Stimulated activated naive B cell treated with anti-CD40 and anti-IgM and Interleukin-4, amounts not matched to agents 10 μg/mL and 1 μg/mL and 100 μg/mL, for 72 hours (primary cell): ENCODE measurements at regions not wholly inside any gene's neighbourhood (a gene's known extent, or its start where the extent isn't known, plus 50 kb on each side); places are given as distances from the start of the nearest gene placed in this dataset.

ENCODE experiments used
- ATAC-seq, 2 donors: fragments of 150-1000 bp; cut with Tn5 transposase; replicated peaks; 2 replicates each; pipeline ENCODE4 v1.10.0; 2021; ENCODE audit warnings: moderate library complexity in 1 of 2
- DNase-seq: peaks from one replicate; pipeline ENCODE4 v3.0.0; 2021
- H3K27ac Mint-ChIP-seq: one replicate; pipeline ENCODE4 v1.8.0; 2022; ENCODE audit warnings: mild to moderate bottlenecking, mixed read lengths
- H3K27me3 Mint-ChIP-seq, 2 donors: one replicate each; pipeline ENCODE4 v1.8.0; 2022; ENCODE audit warnings: mixed read lengths in 2 of 2
- H3K36me3 Mint-ChIP-seq, 2 donors: one replicate each; pipeline ENCODE4 v1.8.0; 2022; ENCODE audit warnings: mixed read lengths in 2 of 2, mild to moderate bottlenecking in 1 of 2
- H3K4me1 Mint-ChIP-seq, 2 donors: one replicate each; pipeline ENCODE4 v1.8.0; 2022; ENCODE audit warnings: mixed read lengths in 2 of 2, mild to moderate bottlenecking in 1 of 2
- H3K4me3 Mint-ChIP-seq, 2 donors: one replicate each; pipeline ENCODE4 v1.8.0; 2022; ENCODE audit warnings: mild to moderate bottlenecking in 2 of 2, mixed read lengths in 2 of 2, moderate library complexity in 1 of 2
- H3K9me3 Mint-ChIP-seq, 2 donors: one replicate each; pipeline ENCODE4 v1.8.0; 2022; ENCODE audit warnings: mixed read lengths in 2 of 2, mild to moderate bottlenecking in 1 of 2

- H3K4me3 Mint-ChIP-seq, result no peak overlapping the region
- peaks cover 0 to 2% of the 10 kb centered on the region in 2 donors for H3K4me1 Mint-ChIP-seq
- ATAC-seq (peak in 1 of 2 donors; percentile 39), DNase-seq (no peak)
- no peak overlapping the region for H3K27ac Mint-ChIP-seq
- no peaks in the 10 kb centered on the region for H3K9me3 Mint-ChIP-seq
- H3K27me3 Mint-ChIP-seq, result peaks cover 7 to 10% of the 10 kb centered on the region in 2 donors
- peaks cover 0 to 2% of the 10 kb centered on the region in 2 donors for H3K36me3 Mint-ChIP-seq
Measured at GRCh38 chr3:193803288-193803687, 210.3 kb downstream of the OPA1 start.

GRCh38 chr3:193805448-193805847, 212.4 kb downstream of the OPA1 start:
- peaks cover 0 to 2% of the 10 kb centered on the region in 2 donors for H3K36me3 Mint-ChIP-seq
- no peak overlapping the region for H3K27ac Mint-ChIP-seq
- peaks cover 0 to 5% of the 10 kb centered on the region in 2 donors for H3K4me1 Mint-ChIP-seq
- H3K27me3 Mint-ChIP-seq, result peaks cover 7 to 10% of the 10 kb centered on the region in 2 donors
- H3K4me3 Mint-ChIP-seq, result no peak overlapping the region
- no peaks in the 10 kb centered on the region for H3K9me3 Mint-ChIP-seq
- DNase-seq, result no peak
- ATAC-seq, result no peak

GRCh38 chr3:193808317-193808716, 215.3 kb downstream of the OPA1 start:
- H3K9me3 Mint-ChIP-seq, result no peaks in the 10 kb centered on the region
- H3K27me3 Mint-ChIP-seq, result peaks cover 9 to 31% of the 10 kb centered on the region in 2 donors
- DNase-seq (no peak), ATAC-seq (no peak)
- H3K36me3 Mint-ChIP-seq, result peaks cover 0 to 1% of the 10 kb centered on the region in 2 donors
- H3K27ac Mint-ChIP-seq, result no peak overlapping the region
- H3K4me3 Mint-ChIP-seq, result no peak overlapping the region
- H3K4me1 Mint-ChIP-seq, result peaks cover 0 to 5% of the 10 kb centered on the region in 2 donors

GRCh38 chr3:193809106-193809505, 216.1 kb downstream of the OPA1 start:
- Mint-ChIP-seq H3K4me3 (no peak overlapping the region), H3K9me3 (no peaks in the 10 kb centered on the region), H3K36me3 (no peaks in the 10 kb centered on the region), H3K4me1 (peaks cover 0 to 5% of the 10 kb centered on the region in 2 donors), H3K27ac (no peak overlapping the region), H3K27me3 (peaks cover 8 to 34% of the 10 kb centered on the region in 2 donors)
- ATAC-seq (no peak), DNase-seq (no peak)

- H3K36me3 Mint-ChIP-seq, result no peaks in the 10 kb centered on the region
- ATAC-seq (no peak), DNase-seq (no peak)
- no peak overlapping the region for H3K4me3 Mint-ChIP-seq
- H3K27ac Mint-ChIP-seq, result no peak overlapping the region
- peaks cover 0 to 5% of the 10 kb centered on the region in 2 donors for H3K4me1 Mint-ChIP-seq
- H3K27me3 Mint-ChIP-seq, result peaks cover 9 to 34% of the 10 kb centered on the region in 2 donors
- no peaks in the 10 kb centered on the region for H3K9me3 Mint-ChIP-seq
Measured at GRCh38 chr3:193812078-193812725, 219.2 kb downstream of the OPA1 start.

- Mint-ChIP-seq H3K9me3 (no peaks in the 10 kb centered on the region), H3K4me3 (no peak overlapping the region), H3K36me3 (no peaks in the 10 kb centered on the region), H3K4me1 (peaks cover 0 to 5% of the 10 kb centered on the region in 2 donors), H3K27me3 (peaks cover 9 to 37% of the 10 kb centered on the region in 2 donors), H3K27ac (no peak overlapping the region)
- ATAC-seq (no peak), DNase-seq (no peak)
Measured at GRCh38 chr3:193812791-193813500, 219.9 kb downstream of the OPA1 start.

- Mint-ChIP-seq H3K27ac (no peak overlapping the region), H3K4me3 (no peak overlapping the region), H3K36me3 (no peaks in the 10 kb centered on the region), H3K27me3 (peaks cover 14 to 40% of the 10 kb centered on the region in 2 donors), H3K4me1 (peaks cover 0 to 4% of the 10 kb centered on the region in 2 donors), H3K9me3 (no peaks in the 10 kb centered on the region)
- DNase-seq (no peak), ATAC-seq (no peak)
Measured at GRCh38 chr3:193813501-193813830, 220.5 kb downstream of the OPA1 start.

- no peak for ATAC-seq
- Mint-ChIP-seq H3K4me1 (peaks cover 0 to 2% of the 10 kb centered on the region in 2 donors), H3K9me3 (no peaks in the 10 kb centered on the region), H3K27ac (no peak overlapping the region), H3K27me3 (peaks cover 17 to 46% of the 10 kb centered on the region in 2 donors), H3K4me3 (no peak overlapping the region), H3K36me3 (no peaks in the 10 kb centered on the region)
- DNase-seq, result no peak
Measured at GRCh38 chr3:193814166-193814892, 221.3 kb downstream of the OPA1 start.

GRCh38 chr3:193815246-193816027, 222.4 kb downstream of the OPA1 start:
- H3K4me3 Mint-ChIP-seq, result no peak overlapping the region
- no peaks in the 10 kb centered on the region for H3K36me3 Mint-ChIP-seq
- H3K27me3 Mint-ChIP-seq, result peaks cover 19 to 50% of the 10 kb centered on the region in 2 donors
- DNase-seq (no peak), ATAC-seq (no peak)
- H3K27ac Mint-ChIP-seq, result no peak overlapping the region
- H3K9me3 Mint-ChIP-seq, result no peaks in the 10 kb centered on the region
- peaks cover 0 to 5% of the 10 kb centered on the region in 2 donors for H3K4me1 Mint-ChIP-seq

- H3K36me3 Mint-ChIP-seq, result no peaks in the 10 kb centered on the region
- peaks cover 18 to 49% of the 10 kb centered on the region in 2 donors for H3K27me3 Mint-ChIP-seq
- no peak overlapping the region for H3K27ac Mint-ChIP-seq
- H3K4me1 Mint-ChIP-seq, result peaks cover 2 to 9% of the 10 kb centered on the region in 2 donors
- no peak for DNase-seq
- no peak for ATAC-seq
- no peak overlapping the region for H3K4me3 Mint-ChIP-seq
- no peaks in the 10 kb centered on the region for H3K9me3 Mint-ChIP-seq
Measured at GRCh38 chr3:193816028-193816395, 223.0 kb downstream of the OPA1 start.

- no peaks in the 10 kb centered on the region for H3K9me3 Mint-ChIP-seq
- no peak overlapping the region for H3K4me3 Mint-ChIP-seq
- peaks cover 21 to 46% of the 10 kb centered on the region in 2 donors for H3K27me3 Mint-ChIP-seq
- no peak overlapping the region for H3K27ac Mint-ChIP-seq
- H3K36me3 Mint-ChIP-seq, result no peaks in the 10 kb centered on the region
- DNase-seq (no peak), ATAC-seq (no peak)
- H3K4me1 Mint-ChIP-seq, result peaks cover 4 to 13% of the 10 kb centered on the region in 2 donors
Measured at GRCh38 chr3:193816656-193817311, 223.8 kb downstream of the OPA1 start.

- Mint-ChIP-seq H3K4me1 (peaks cover 4 to 13% of the 10 kb centered on the region in 2 donors), H3K9me3 (no peaks in the 10 kb centered on the region), H3K36me3 (no peaks in the 10 kb centered on the region), H3K27ac (no peak overlapping the region), H3K4me3 (no peak overlapping the region), H3K27me3 (peaks cover 18 to 34% of the 10 kb centered on the region in 2 donors)
- DNase-seq (no peak), ATAC-seq (no peak)
Measured at GRCh38 chr3:193819117-193820010, 226.4 kb downstream of the OPA1 start.

GRCh38 chr3:193821151-193821668, 228.2 kb downstream of the OPA1 start:
- peak in 1 of 2 donors; percentile 8 for ATAC-seq
- H3K27me3 Mint-ChIP-seq, result peaks cover 27 to 36% of the 10 kb centered on the region in 2 donors

More at GRCh38 chr3:193821151-193821668, 228.2 kb downstream of the OPA1 start:
- no peak overlapping the region for H3K27ac Mint-ChIP-seq
- peaks cover 5 to 15% of the 10 kb centered on the region in 2 donors for H3K4me1 Mint-ChIP-seq
- DNase-seq, result no peak
- no peaks in the 10 kb centered on the region for H3K36me3 Mint-ChIP-seq
- no peaks in the 10 kb centered on the region for H3K9me3 Mint-ChIP-seq
- H3K4me3 Mint-ChIP-seq, result no peak overlapping the region
